ENCODE measurements at regions not wholly inside any gene's neighbourhood (a gene's known extent, or its start where the extent isn't known, plus 50 kb on each side); places are given as distances from the start of the nearest gene placed in this dataset.

- TF ChIP-seq CTCF (IDR thresholded peaks at IDR 0.05 in 4 of 5, conservative IDR thresholded peaks at IDR 0.05 in 1 of 5): no peak
- TF ChIP-seq POLR2A (IDR thresholded peaks at IDR 0.05): no peak
Measured at GRCh38 chr2:195238826-195239225, 418.2 kb upstream of the SLC39A10 start.
